NB4 (cell line): ENCODE measurements at regions not wholly inside any gene's neighbourhood (a gene's known extent, or its start where the extent isn't known, plus 50 kb on each side); places are given as distances from the start of the nearest gene placed in this dataset.

Experiments used
- MYC ChIP-seq: IDR thresholded peaks from 2 replicates; pipeline ENCODE4 v1.6.1; 2011; ENCODE audit warnings: low read depth, low read length
- POLR2A ChIP-seq: IDR thresholded peaks from 2 replicates; pipeline ENCODE4 v1.6.1; 2011; ENCODE audit warnings: mild to moderate bottlenecking; ENCODE audit not compliant: insufficient read length; ENCODE audit errors: extremely low read depth
- TF ChIP-seq, protein P1 (sequence below): IDR thresholded peaks from one replicate; pipeline ENCODE4 v1.5.1; 2012; ENCODE audit warnings: low read depth, low read length

DNA sequence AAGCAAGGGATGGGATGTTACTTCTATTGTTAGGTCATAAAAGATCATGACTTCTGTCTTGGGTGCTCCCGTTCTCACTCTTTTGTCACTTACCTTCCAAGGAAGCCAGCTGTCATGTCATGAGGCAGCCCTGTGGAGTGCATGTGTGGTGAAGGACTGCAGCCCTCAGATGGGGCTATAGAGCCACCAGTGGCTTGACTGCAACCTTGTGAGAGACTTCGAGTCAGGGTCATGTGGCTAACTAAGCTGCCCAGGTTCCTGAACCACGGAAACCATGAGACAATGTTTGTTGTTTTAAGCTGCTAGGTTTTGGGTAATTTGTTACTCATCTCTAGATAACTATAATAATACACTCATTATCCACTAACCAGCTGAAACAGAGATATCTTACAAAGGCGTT is 477.1 kb downstream of the BTBD3 start:
- TF ChIP-seq POLR2A (no peak), MYC (no peak)
- TF ChIP-seq, protein P1, sequence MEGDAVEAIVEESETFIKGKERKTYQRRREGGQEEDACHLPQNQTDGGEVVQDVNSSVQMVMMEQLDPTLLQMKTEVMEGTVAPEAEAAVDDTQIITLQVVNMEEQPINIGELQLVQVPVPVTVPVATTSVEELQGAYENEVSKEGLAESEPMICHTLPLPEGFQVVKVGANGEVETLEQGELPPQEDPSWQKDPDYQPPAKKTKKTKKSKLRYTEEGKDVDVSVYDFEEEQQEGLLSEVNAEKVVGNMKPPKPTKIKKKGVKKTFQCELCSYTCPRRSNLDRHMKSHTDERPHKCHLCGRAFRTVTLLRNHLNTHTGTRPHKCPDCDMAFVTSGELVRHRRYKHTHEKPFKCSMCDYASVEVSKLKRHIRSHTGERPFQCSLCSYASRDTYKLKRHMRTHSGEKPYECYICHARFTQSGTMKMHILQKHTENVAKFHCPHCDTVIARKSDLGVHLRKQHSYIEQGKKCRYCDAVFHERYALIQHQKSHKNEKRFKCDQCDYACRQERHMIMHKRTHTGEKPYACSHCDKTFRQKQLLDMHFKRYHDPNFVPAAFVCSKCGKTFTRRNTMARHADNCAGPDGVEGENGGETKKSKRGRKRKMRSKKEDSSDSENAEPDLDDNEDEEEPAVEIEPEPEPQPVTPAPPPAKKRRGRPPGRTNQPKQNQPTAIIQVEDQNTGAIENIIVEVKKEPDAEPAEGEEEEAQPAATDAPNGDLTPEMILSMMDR = peak; percentile 7
